Prostate gland (tissue), 2 donors: ENCODE measurements at regions not wholly inside any gene's neighbourhood (a gene's known extent, or its start where the extent isn't known, plus 50 kb on each side); places are given as distances from the start of the nearest gene placed in this dataset.

Experiments used
- POLR2A ChIP-seq: fragments of 450-650 bp; IDR thresholded peaks from one replicate; pipeline ENCODE4 v1.6.1; 2016; ENCODE audit warnings: antibody characterized with exemption, mild to moderate bottlenecking
- POLR2AphosphoS5 ChIP-seq: sonication (generic); formaldehyde crosslinking; IDR thresholded peaks from one replicate; pipeline ENCODE4 v1.6.1; 2017; ENCODE audit warnings: antibody characterized with exemption
- TF ChIP-seq, protein P1 (sequence below), 4 experiments: fragments of 200-600 bp in 2 of 4; fragments of 450-650 bp in 2 of 4; sonication (generic) in 2 of 4; IDR thresholded peaks; 1 replicate in 3 of 4; 2 replicates in 1 of 4; pipeline ENCODE4 v1.5.1; 2016 to 2019; ENCODE audit warnings: antibody characterized with exemption in 4 of 4, mild to moderate bottlenecking in 2 of 4, moderate library complexity in 2 of 4

DNA sequence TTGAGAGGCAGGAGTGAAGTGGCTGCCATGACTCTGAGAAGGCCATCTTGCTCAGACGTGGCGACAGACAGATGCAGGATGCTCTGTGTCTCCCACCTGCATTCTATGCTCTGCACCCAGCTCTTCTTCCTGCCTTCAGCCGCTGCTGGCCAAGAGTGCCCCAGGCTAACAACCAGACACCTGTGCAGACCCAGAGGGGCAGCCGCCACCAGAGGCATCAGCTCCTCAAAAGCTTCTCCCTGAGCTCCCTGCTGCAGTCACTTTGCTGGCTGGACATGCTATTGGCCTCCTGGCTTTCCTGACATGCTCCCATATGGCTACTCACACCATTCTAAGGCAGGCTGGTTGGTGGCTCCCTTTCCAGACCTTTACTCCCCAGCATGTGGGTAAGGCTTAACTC is 70.6 kb upstream of the GRB10 start:
- TF ChIP-seq POLR2A: no peak
- TF ChIP-seq, protein P1, sequence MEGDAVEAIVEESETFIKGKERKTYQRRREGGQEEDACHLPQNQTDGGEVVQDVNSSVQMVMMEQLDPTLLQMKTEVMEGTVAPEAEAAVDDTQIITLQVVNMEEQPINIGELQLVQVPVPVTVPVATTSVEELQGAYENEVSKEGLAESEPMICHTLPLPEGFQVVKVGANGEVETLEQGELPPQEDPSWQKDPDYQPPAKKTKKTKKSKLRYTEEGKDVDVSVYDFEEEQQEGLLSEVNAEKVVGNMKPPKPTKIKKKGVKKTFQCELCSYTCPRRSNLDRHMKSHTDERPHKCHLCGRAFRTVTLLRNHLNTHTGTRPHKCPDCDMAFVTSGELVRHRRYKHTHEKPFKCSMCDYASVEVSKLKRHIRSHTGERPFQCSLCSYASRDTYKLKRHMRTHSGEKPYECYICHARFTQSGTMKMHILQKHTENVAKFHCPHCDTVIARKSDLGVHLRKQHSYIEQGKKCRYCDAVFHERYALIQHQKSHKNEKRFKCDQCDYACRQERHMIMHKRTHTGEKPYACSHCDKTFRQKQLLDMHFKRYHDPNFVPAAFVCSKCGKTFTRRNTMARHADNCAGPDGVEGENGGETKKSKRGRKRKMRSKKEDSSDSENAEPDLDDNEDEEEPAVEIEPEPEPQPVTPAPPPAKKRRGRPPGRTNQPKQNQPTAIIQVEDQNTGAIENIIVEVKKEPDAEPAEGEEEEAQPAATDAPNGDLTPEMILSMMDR (IDR thresholded peaks at IDR 0.05): no peak
- no peak for TF ChIP-seq POLR2AphosphoS5
